ENCODE measurements at regions not wholly inside any gene's neighbourhood (a gene's known extent, or its start where the extent isn't known, plus 50 kb on each side); places are given as distances from the start of the nearest gene placed in this dataset.
"Not testable (repeated sequence)": the region's sequence is repeated elsewhere in the genome, so short reads cannot be mapped to it uniquely, and the experiment has no call there.

DNA sequence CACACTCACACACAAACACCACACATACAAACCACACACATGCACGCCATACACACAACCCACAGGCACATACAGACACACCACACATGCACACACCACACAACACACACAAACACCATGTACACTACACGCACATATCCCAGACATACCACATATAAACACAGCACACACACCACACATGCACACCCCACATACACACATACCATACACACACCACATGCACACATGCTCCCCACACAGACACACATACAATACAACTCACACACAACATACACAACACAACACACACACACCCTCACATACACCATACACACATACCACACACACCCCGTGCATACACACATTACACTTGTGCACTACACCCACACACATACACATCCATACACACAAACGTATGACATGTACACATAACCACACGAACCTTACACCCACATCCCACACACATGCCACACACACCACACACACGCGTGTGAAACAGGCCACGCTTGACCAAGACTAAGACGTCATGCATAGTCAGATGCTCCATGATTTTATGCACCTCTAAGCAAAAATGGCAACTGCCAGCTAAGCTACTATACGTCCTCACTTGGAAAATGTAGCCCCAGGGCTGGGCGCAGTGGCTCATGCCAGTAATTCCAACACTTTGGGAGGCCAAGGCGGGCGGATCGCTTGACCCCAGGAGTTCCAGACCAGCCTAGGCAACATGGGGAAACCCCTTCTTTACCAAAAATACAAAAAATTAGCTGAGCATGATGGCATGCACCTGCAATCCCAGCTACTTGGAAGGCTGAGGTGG lies 77.4 kb upstream of the TMPRSS2 start:
- no peak for DNase-seq

DNA sequence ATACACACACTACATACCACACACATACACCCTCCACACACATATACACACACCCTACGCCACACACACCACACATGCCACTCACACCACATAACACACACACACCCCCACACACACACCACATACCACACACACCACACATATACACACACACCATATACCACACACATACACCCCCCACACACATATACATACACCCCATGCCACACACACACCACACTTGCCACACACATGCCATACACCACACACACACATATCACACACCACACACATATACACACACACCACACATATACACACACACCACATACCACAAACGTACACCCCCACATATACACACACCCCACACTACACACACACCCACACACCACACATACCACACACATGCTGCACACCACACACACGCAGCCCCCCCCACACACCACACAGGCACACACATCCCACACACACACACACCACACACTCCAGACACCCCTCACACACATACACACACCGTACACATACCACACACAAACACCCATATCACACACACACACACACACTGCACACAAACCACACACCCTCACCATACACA lies 76.7 kb upstream of the TMPRSS2 start:
- no peak for DNase-seq

DNA sequence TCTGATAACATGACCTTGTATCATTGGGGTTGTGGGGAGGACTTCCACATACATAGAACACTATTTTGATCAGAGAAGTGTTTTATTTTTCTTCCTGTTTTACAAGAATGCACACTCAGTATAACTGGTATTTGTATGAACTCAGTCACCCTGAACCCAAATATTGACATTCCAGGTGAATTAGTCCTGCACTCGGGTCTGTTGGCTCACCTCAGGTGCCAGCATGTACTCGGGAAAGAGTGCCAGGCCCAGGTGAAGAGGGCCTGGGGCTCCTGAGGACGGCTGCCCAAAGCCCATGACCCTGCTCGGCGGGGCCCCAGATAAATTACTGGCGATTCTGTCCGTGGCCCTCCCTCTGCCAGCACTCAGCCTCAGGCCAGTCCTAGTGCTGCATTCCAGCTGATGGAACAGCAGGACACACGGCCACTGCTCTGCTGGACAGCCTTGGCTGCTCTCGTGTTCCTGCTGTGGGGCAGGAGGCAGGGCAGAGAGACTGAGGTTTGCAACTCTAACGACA lies 75.4 kb upstream of the TMPRSS2 start:
- DNase-seq = no peak

DNA sequence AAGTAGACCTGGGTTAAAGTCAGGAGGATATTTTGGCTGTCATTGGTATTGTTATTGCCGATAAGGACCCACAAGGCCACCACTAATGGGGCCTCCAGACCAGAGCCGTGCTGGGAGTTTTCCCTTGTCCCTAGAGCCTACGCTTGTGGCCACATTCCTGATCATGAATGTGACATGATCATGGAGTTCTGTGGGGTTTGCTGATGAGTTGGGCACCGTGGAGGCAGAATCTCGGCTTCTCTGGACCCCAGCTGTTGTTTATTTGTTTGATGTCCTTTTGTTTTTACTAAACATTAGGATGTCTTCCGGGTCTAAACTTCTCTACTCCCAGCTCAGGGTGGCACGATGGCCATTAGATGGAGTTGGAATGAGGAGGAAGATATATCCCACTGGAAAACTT lies 74.9 kb upstream of the TMPRSS2 start:
- DNase-seq = no peak

GRCh38 chr21:41582298-41582840 lies 74.4 kb upstream of the TMPRSS2 start:
- DNase-seq = no peak

DNA sequence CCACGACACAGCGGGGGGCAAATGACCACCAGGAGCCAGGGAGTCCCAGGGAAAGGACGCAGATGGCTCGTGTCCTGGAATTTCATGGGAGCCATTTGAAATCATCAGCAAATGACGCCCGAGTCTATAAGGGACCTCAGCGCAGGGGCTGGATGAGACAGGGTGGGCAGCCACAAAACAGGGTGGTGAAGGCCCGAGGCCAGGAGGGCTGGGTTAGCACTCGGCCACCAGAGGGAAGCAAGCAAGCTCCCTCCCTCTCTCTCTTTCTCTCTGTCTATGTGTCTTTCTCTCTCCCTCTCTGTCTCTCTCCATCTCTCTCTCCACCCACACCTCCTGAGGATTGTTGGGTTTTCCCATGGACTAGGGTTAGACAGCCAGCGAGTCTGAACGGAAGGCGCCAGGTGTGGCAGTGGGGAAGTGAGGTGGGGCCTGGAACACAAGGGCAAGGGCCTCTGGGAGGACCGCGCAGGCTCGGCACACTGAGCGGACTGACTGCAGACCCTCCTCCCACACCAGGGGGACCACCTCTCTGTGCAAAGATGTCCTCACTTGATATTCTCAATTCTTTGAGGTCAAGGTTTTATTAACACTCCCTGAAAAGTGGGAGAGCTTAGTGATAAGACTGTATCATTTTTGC lies 73.8 kb upstream of the TMPRSS2 start:
- DNase-seq = no peak

GRCh38 chr21:41580758-41581554 lies 73.0 kb upstream of the TMPRSS2 start:
- no peak for DNase-seq

DNA sequence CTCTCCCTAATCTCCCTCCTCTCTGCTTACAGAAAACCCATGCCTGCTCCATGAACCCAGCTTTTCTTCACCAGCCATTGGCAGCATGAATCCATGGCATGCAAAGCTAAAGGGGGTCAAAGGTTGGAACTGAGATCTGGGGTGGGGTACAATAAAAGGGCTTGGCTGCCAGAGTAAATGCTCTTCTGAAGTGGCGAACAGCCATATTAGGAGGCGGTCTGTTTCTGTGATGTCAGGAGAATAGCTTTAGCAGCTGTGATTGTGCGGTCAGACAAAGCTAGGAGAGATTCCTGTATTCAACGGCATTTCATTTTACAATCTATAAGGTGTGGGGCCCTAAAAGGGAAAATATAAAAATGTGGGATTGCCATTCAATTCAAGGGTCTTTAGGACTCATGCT lies 71.7 kb upstream of the TMPRSS2 start:
- no peak for DNase-seq

DNA sequence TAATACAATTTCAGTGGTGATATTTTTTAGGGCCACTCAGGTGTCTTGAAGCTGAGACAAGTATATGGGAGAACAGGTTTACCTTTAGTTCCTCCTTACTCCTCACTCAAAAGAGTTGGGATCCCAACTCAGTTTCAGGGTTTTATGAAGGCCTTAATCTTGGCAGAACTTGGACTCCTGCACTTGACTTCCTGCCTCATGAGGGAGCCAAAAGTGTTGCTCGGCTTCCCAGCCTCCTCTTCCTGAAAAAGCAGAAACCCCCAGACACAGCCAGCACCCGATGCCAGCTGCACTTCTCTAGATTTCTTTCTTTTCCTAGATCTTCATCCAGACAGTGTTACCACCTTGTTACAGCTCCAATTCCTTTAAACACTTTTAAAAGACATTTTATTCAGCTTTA lies 70.8 kb upstream of the TMPRSS2 start:
- no peak for DNase-seq

DNA sequence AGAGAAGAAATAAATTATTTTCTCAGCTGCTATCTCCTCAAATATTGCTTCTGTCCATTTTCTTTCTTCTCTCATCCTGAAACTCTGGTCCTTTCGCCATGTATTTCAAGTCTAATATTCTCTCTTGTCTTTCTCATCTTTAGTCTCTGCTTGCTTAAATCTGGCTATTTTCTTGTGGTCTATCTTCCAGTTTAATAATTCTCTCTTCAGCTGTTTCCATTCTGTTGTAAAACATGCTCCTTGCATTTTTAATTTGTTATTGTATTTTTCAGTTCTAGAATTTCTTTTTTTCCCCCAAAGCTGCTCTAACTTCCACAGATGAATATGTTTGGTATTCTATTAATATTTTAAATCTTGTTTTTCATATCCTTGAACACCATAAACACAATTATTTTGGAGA lies 70.1 kb upstream of the TMPRSS2 start:
- DNase-seq = no peak

GRCh38 chr21:41576013-41576615 lies 68.2 kb upstream of the TMPRSS2 start:
- DNase-seq = no peak

DNA sequence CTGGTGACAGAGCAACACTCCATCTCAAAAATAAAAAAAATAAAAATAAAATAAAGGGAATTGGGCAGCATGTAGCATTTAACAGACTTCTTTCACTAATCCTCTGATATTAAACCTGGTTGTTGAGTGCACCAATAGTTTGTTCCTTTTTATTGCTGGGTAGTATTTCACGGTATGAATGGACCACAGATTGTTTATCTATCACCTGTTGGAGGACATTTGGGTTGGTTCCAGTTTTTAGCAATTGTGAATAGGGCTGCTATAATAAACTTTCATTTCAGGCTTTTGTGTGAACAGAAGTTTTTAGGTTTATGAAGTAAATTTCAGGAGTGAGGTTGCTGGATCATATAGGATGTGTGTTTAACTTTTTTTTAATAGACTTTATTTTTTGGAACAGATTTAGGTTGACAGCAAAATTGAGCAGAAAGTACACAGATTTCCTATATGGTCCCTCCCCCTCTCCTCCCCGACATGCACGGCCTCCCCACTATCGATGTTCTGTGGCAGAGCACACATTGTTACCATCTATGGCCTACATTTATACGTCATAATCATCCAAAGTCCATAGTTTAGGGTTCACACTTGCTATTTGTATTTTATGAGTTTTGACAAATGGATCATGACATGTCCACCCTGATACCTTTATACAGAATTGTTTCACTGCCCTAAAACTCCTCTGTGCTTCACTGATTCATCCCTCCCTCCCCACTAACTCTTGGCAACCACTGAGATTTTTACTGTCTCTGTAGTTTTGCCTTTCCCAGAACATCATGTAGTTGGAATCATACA lies 66.1 kb upstream of the TMPRSS2 start:
- DNase-seq = no peak

DNA sequence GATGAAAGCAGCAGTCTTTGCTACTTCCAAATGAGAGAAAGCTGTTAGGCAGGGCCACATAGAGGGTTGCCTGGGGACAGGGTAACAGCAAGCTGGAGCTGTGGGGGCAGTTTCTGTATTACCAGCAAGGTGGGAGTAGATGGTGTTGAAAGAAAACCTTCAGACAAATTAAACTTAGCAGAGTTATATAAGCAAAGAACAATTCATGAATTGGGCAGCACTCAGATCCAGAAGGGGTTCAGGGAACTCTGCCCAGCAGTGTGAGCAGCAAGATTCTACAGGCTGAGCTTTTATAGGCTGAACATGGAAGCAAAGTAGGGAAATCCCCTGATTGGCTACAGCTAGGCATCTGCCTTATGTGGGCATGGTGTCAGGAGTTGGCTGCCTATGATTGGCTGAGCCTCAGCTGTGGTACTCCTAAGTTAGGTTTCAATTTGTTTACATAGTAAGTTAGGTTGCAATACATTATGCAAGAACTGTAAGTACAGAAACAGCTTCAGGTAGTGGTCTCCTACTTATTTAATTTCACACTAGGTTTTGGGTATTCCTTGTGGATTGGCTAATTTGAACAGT lies 64.1 kb upstream of the TMPRSS2 start:
- no peak for DNase-seq

GRCh38 chr21:41570791-41571355 lies 62.9 kb upstream of the TMPRSS2 start:
- no peak for DNase-seq

DNA sequence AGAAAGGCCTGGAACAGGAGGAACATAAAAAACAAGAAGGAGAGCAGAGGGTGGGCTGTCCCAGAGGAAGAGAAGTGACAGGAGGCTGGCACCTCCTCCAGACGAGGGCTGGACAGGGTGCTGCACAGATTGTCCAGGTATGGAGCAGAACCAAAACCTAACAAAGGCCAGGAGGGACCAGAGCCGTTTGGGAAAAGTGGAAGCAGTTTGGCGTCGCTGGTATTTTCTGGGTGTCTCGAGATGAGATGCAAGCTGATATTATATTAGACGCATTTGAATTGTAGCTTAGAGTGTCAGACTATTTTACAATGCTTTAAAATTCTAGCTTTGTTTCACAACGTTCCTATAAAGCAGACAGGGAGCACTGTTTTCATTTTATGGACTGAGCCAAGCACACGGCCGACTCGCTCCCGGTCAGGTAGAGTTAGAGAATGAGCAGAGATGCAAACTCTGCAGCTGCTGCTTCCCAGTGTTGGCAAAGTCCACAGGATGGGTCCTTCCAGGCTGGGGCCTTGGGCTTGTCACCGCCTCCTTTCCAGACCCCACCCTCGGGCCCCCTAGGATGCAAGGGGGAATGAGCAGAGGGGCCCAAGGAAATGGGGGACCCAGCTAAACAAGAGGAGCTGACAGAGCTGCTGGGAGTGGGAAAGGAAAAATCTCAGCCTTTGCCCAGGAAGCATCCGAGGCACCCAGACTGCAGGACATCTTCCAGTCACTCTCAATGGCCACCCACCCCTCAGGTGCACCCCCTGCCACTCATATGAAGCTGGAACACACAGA lies 60.8 kb upstream of the TMPRSS2 start:
- DNase-seq = no peak

DNA sequence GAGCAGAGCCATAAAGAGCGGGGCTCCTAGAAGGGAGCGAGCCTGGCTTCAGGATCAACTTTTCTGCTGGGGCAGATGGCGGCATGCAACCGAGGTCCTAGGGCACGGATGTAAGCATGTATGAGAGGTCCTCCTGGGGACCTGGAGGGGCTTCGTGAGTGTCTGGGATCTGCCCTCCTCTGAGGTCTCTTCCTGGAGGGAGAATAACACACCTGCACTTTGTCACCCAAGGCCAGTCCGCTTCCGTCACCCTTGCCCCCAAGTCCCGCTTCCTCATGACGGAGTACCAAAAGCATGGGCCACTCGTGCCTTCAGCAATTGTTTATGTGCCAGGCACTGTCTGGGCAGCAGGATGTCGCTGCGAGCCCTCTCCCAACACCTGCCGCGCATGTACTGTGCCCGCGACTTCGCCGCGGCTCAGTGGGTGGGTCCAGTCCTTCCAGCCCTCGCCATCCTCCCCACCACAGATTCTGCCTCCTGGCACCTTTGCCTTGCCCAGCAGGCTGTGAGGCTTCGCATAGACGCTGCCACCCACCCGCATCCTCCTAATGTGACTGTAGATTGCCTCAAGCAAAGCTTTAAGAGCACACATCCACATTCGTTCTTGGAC lies 60.0 kb upstream of the TMPRSS2 start:
- DNase-seq = no peak

DNA sequence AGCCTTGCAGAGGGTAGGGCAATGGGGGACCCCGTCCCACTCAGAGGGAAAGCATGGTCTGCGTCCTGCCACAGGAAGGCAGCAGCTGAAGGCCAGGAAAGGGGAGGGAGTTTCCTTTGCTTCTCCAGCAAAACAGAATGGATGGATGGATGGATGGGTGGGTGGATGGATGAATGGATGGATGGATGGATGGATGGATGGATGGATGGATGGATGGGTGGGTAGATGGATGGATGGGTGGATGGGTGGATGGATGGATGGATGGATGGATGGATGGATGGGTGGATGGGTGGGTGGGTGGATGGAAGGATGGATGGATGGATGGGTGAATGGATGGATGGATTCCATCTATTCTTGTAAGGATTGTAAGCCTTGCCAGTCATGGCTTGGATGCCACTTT lies 59.3 kb upstream of the TMPRSS2 start:
- DNase-seq = not testable (repeated sequence)

DNA sequence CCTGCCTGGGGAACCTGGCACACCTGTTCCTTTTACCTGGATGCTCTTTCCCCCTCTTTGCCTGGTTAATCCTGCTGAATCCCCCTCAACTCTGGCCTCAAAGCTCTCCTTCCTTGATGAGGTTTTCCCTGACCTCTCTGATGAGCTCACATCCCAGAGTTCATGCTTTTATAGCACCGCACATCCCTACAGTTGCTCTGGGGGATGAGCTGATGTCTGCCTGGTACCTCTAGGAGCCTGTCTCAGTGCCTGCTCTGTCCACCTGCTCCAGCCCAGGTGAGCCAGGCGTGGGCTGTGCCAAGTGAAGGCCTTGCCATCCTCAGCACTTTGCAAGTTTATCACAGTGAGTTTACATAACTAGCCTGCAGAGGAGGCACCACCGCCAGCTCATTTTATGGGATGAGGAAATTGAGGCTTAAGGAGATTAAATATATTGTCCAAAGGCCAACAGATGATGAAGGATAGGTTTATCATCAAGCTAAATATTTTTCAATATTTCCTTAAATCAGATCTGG lies 58.6 kb upstream of the TMPRSS2 start:
- DNase-seq = no peak

DNA sequence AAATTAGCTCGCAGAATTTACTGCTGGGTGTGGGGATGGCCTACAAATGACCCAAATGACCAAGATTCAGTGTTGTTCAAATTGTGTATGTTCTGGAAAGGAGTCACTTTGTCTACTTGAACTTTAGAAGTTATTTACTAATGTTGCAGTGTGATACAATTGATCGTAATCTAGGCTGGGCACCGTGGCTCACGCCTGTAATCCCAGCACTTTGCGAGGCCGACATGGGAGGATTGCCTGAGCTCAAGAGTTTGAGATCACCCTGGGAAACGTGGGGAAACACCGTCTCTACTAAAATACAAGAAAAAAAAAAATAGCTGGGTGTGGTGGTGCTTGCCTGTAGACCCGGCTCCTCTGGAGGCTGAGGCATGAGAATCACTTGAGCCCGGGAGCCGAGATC lies 57.6 kb upstream of the TMPRSS2 start:
- DNase-seq = no peak
